Osteocyte (in vitro differentiated cells): ENCODE measurements at regions not wholly inside any gene's neighbourhood (a gene's known extent, or its start where the extent isn't known, plus 50 kb on each side); places are given as distances from the start of the nearest gene placed in this dataset.
"Not testable (repeated sequence)": the region's sequence is repeated elsewhere in the genome, so short reads cannot be mapped to it uniquely, and the experiment has no call there.

Source experiments
- DNase-seq: peaks from one replicate; pipeline ENCODE4 v3.0.0; 2021; ENCODE audit warnings: mixed read lengths; ENCODE audit not compliant: unreplicated experiment; ENCODE audit errors: extremely low spot score
- H3K27ac Mint-ChIP-seq: one replicate; pipeline ENCODE4 v1.8.0; 2021; ENCODE audit warnings: mild to moderate bottlenecking, mixed read lengths; ENCODE audit not compliant: unreplicated experiment
- H3K27me3 Mint-ChIP-seq: one replicate; pipeline ENCODE4 v1.8.0; 2021; ENCODE audit warnings: mixed read lengths; ENCODE audit not compliant: unreplicated experiment
- H3K36me3 Mint-ChIP-seq: one replicate; pipeline ENCODE4 v1.8.0; 2021; ENCODE audit warnings: mixed read lengths; ENCODE audit not compliant: unreplicated experiment
- H3K4me1 Mint-ChIP-seq: one replicate; pipeline ENCODE4 v1.8.0; 2021; ENCODE audit warnings: mixed read lengths; ENCODE audit not compliant: unreplicated experiment
- H3K4me3 Mint-ChIP-seq: one replicate; pipeline ENCODE4 v1.8.0; 2021; ENCODE audit warnings: mild to moderate bottlenecking, moderate library complexity, mixed read lengths; ENCODE audit not compliant: unreplicated experiment
- H3K9me3 Mint-ChIP-seq: one replicate; pipeline ENCODE4 v1.8.0; 2021; ENCODE audit warnings: mixed read lengths; ENCODE audit not compliant: unreplicated experiment
- CTCF ChIP-seq: fragments of 200-600 bp; sonication (generic); IDR thresholded peaks from 2 replicates; pipeline ENCODE4 v1.5.0; 2021; ENCODE audit warnings: antibody characterized with exemption, mild to moderate bottlenecking, moderate library complexity

GRCh38 chr11:3443700-3444419 is 64.9 kb upstream of the ZNF195 start:
- not testable (repeated sequence) for DNase-seq, H3K4me3 Mint-ChIP-seq, H3K27ac Mint-ChIP-seq, H3K9me3 Mint-ChIP-seq, H3K4me1 Mint-ChIP-seq, H3K36me3 Mint-ChIP-seq
- H3K27me3 Mint-ChIP-seq = peaks cover 39% of the 10 kb centered on the region

GRCh38 chr11:3437441-3437840 is 58.5 kb upstream of the ZNF195 start:
- not testable (repeated sequence) for H3K4me1 Mint-ChIP-seq, H3K27ac Mint-ChIP-seq, H3K9me3 Mint-ChIP-seq, H3K36me3 Mint-ChIP-seq, H3K4me3 Mint-ChIP-seq, DNase-seq
- H3K27me3 Mint-ChIP-seq = peaks cover 18% of the 10 kb centered on the region

GRCh38 chr11:3434976-3435375 is 56.0 kb upstream of the ZNF195 start:
- no peak overlapping the region for H3K27ac Mint-ChIP-seq
- no peak overlapping the region for H3K4me3 Mint-ChIP-seq
- H3K4me1 Mint-ChIP-seq = no peaks in the 10 kb centered on the region
- H3K9me3 Mint-ChIP-seq = no peaks in the 10 kb centered on the region
- TF ChIP-seq CTCF = no peak
- DNase-seq = no peak
- peaks cover 14% of the 10 kb centered on the region for H3K27me3 Mint-ChIP-seq
- H3K36me3 Mint-ChIP-seq = no peaks in the 10 kb centered on the region

- H3K4me3 Mint-ChIP-seq, H3K4me1 Mint-ChIP-seq, DNase-seq, H3K36me3 Mint-ChIP-seq, H3K27ac Mint-ChIP-seq, H3K9me3 Mint-ChIP-seq: not testable (repeated sequence)
- peaks cover 27% of the 10 kb centered on the region for H3K27me3 Mint-ChIP-seq
Measured at GRCh38 chr11:3429191-3429590, 50.2 kb upstream of the ZNF195 start.
